ENCODE measurements at regions not wholly inside any gene's neighbourhood (a gene's known extent, or its start where the extent isn't known, plus 50 kb on each side); places are given as distances from the start of the nearest gene placed in this dataset.

DNA sequence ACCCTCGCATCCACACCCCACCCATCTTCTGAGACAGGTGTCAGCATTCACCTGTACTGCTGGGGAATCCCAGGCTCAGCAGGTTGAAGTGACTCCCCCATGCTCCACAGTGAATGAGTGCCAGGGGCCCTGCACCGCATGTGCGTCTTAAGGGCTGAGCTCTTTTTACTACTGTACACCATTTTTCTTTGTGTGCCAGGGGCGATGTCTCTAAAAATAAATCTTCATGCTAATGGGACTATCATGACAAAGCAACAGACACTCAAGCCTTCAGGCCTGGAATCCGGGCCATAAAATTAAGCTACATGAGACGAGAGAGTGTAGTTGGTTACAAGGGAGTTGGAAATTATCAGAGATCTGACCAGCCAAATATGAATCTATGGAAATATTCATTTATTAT lies 294.8 kb downstream of the LPIN1 start:
- TF ChIP-seq, protein P1, sequence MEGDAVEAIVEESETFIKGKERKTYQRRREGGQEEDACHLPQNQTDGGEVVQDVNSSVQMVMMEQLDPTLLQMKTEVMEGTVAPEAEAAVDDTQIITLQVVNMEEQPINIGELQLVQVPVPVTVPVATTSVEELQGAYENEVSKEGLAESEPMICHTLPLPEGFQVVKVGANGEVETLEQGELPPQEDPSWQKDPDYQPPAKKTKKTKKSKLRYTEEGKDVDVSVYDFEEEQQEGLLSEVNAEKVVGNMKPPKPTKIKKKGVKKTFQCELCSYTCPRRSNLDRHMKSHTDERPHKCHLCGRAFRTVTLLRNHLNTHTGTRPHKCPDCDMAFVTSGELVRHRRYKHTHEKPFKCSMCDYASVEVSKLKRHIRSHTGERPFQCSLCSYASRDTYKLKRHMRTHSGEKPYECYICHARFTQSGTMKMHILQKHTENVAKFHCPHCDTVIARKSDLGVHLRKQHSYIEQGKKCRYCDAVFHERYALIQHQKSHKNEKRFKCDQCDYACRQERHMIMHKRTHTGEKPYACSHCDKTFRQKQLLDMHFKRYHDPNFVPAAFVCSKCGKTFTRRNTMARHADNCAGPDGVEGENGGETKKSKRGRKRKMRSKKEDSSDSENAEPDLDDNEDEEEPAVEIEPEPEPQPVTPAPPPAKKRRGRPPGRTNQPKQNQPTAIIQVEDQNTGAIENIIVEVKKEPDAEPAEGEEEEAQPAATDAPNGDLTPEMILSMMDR (IDR thresholded peaks at IDR 0.05): no peak
- TF ChIP-seq, protein P2, sequence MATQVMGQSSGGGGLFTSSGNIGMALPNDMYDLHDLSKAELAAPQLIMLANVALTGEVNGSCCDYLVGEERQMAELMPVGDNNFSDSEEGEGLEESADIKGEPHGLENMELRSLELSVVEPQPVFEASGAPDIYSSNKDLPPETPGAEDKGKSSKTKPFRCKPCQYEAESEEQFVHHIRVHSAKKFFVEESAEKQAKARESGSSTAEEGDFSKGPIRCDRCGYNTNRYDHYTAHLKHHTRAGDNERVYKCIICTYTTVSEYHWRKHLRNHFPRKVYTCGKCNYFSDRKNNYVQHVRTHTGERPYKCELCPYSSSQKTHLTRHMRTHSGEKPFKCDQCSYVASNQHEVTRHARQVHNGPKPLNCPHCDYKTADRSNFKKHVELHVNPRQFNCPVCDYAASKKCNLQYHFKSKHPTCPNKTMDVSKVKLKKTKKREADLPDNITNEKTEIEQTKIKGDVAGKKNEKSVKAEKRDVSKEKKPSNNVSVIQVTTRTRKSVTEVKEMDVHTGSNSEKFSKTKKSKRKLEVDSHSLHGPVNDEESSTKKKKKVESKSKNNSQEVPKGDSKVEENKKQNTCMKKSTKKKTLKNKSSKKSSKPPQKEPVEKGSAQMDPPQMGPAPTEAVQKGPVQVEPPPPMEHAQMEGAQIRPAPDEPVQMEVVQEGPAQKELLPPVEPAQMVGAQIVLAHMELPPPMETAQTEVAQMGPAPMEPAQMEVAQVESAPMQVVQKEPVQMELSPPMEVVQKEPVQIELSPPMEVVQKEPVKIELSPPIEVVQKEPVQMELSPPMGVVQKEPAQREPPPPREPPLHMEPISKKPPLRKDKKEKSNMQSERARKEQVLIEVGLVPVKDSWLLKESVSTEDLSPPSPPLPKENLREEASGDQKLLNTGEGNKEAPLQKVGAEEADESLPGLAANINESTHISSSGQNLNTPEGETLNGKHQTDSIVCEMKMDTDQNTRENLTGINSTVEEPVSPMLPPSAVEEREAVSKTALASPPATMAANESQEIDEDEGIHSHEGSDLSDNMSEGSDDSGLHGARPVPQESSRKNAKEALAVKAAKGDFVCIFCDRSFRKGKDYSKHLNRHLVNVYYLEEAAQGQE (IDR thresholded peaks at IDR 0.05; ENCODE audit: insufficient read depth in 1 of 2, low read depth in 2 of 2, low read length in 1 of 2): no peak

Measured in Panc1 (cell line).